CD4-positive, alpha-beta T cell treated with Interleukin-12 subunit alpha and Interleukin-12 subunit beta, for 1 hour (primary cell): ENCODE measurements at regions not wholly inside any gene's neighbourhood (a gene's known extent, or its start where the extent isn't known, plus 50 kb on each side); places are given as distances from the start of the nearest gene placed in this dataset.

Experiments
- DNase-seq: peaks from one replicate; pipeline ENCODE4 v3.0.0-alpha.2; 2020

- DNase-seq: peak; percentile 60
Measured at GRCh38 chr9:135412315-135413085, 67.1 kb upstream of the PPP1R26 start.

DNA sequence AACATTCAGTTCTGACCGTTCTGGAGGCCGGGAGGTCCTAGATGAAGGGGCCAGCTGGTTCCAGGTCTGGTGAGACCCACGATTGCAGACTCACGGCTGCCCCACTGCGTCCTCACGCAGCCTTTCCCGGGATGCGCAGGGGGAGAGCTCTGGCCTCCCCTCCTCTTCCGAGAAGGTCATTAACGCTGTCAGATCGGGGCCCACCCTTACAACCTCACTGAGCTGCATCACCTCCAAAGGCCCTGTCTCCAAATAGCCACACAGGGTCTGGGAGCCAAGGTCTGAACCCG lies 66.6 kb upstream of the PPP1R26 start:
- no peak for DNase-seq

DNA sequence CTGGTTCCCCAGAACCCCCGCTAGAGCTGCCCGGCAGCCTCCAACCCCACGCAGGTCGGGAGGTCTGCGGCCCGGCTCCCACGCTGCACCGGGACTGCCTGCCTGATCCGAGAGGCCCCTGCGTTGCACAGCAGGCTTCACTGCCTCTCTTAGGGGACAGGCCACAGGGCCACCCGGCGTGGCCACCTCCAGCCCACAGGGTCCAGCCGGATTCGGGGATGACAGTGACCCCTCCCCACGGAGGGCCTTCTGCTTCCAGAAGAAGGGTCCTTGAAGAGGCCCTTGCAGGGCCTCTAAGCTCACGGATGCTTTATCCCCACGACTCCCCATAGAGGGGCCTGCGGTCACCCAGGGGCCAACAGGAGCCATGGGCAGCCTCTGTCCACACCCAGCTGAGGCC lies 66.1 kb upstream of the PPP1R26 start:
- DNase-seq: no peak

GRCh38 chr9:135414293-135414692 lies 65.3 kb upstream of the PPP1R26 start:
- no peak for DNase-seq

DNA sequence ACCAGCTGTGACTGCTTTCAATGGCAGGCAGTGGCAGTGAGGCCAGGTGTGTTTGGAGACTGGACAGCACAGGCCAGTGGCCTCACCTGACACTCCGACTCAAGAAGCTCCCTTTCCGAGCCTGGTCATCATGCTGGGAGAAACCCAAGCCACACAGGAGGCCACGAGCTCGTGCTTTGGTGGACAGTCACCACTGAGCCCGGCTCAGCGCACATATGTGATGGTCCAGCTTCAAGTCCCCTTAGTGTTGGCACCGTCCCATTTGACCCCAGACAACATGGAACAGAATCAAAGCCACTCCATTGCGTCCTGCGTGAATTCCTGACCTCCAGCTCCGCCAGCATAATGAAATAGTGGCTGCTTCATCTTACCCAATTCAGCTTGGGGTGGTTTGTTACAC lies 64.0 kb upstream of the PPP1R26 start:
- DNase-seq: no peak

DNA sequence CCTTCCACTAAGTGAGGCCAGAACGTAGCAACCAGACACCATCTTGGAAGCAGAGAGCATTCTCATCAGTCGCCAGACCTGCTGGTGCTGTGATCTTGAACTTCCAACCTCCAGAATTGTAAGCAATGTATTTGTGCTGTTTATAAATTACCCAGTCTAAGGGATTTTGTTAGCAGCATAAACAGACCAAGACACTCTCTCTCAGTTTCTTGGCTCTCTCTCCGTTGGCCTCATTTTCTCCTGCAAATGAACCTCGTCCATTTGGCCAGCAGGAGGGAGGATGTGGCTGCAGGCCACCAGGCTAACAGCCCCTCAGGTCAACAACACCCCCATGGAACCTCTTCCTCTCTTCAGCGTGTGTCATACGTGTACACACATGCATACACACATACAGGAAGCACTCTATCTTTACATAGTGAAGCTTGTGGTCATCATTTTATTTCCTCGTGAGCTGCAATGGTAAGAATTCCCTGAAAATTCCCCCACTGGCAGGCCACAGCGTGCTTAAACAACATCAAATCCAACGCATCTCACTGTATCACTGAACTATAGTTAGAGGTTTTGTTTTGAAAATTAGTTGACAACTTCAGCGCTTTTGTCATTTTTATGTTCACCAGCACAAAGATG lies 62.8 kb upstream of the PPP1R26 start:
- DNase-seq: no peak

DNA sequence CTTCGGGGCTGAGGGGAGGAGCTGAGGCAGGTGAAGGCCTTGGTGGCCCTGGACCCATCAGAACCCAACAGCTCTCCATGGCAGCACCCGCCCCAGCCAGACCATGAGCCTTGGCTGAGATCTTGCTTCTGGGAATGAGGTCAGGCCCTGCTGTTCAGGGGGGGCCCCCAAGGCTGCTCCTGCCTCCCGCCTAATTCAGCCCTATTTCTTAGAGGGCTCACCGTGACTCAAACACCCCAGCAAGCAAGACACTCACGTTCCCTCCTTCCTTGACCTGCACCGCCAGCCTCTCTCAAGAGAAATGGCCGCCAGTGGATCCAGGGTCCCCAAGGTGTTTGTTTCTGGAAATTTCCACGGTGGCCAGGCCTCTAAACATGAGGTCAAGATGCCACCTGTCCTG lies 61.4 kb upstream of the PPP1R26 start:
- DNase-seq: no peak

DNA sequence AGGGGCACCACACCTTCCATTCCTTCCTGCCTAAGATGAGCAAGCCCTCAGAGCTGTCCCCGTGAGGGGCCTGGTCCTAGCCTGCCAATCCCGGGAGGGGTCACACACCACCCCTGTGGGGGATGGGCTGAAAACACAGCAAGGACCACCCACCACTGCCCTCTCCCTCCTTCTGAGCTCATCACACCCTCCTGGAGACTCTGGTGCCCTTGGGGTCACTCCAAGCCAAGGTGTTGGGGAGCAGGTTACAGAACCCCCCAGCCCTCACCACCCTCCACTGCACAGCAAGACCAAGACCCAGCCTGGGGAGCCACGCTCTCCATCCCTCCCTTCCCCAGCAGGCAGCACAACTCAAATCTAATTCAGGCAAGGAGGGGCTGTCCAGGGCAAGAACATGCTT lies 60.5 kb upstream of the PPP1R26 start:
- DNase-seq: no peak

GRCh38 chr9:135422341-135422944 lies 57.1 kb upstream of the PPP1R26 start:
- no peak for DNase-seq

GRCh38 chr9:135423725-135424124 lies 55.9 kb upstream of the PPP1R26 start:
- no peak for DNase-seq
